ENCODE measurements at regions not wholly inside any gene's neighbourhood (a gene's known extent, or its start where the extent isn't known, plus 50 kb on each side); places are given as distances from the start of the nearest gene placed in this dataset.

DNA sequence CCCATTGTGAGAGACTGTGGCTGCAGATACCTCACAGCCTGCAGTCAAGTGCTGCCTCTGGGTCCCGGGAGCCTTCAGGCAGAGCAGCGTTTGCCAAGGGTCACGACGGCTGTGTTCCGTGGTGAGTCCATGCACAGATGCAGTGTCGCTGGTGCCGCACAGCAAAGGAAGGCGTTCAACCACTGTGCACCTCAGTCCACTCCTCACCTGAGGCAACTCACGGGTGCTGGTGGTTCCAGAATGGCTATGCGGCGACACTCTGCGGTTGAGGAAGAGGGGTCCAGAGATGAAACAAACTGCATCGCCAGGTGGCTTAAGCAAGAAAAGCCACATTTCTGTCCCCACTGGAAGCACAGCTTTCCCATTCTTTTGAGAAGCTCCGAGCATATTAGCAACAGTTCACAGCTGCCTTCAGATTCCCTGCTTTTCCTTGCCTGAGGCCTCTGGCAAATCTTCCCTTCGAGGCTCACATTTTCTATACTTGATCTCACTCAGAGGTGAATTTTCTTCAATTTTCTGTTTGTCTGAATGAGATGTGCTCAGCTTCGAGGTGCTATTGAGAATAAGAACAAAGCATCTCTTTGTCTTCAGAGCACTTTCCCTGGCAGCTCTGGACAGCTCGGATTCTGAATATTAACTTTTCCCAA is 208.8 kb upstream of the TWIST2 start:
- TF ChIP-seq, protein P1, sequence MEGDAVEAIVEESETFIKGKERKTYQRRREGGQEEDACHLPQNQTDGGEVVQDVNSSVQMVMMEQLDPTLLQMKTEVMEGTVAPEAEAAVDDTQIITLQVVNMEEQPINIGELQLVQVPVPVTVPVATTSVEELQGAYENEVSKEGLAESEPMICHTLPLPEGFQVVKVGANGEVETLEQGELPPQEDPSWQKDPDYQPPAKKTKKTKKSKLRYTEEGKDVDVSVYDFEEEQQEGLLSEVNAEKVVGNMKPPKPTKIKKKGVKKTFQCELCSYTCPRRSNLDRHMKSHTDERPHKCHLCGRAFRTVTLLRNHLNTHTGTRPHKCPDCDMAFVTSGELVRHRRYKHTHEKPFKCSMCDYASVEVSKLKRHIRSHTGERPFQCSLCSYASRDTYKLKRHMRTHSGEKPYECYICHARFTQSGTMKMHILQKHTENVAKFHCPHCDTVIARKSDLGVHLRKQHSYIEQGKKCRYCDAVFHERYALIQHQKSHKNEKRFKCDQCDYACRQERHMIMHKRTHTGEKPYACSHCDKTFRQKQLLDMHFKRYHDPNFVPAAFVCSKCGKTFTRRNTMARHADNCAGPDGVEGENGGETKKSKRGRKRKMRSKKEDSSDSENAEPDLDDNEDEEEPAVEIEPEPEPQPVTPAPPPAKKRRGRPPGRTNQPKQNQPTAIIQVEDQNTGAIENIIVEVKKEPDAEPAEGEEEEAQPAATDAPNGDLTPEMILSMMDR (IDR thresholded peaks at IDR 0.05; ENCODE audit: borderline replicate concordance, extremely low read depth, low read length, poor library complexity, severe bottlenecking) = no peak
- no peak for TF ChIP-seq EZH2 (IDR thresholded peaks at IDR 0.05; ENCODE audit: borderline replicate concordance, low read depth, low read length, severe bottlenecking)

Data from DND-41 (cell line).